ENCODE measurements at regions not wholly inside any gene's neighbourhood (a gene's known extent, or its start where the extent isn't known, plus 50 kb on each side); places are given as distances from the start of the nearest gene placed in this dataset.

DNA sequence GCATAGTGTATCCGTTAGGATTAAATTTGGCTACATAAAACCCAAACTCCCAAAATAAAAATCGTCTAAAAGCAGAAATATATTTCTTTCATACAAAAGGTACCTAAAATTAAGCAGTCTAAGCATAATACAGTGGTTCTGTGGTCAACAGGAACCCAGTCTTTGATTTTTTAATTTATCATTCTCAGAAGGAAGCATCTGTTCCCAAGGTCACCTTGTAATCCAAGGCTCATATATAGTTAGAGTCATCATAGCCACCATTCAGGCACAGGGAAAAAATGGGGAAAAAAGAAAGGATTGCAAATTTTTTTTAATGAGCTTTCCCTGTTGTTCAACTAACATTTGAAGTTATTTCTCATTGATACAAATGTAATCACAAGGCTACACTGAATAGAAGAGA, 983.2 kb downstream of the PLOD2 start:
- ATAC-seq (no peak), DNase-seq (no peak)
- no peaks in the 10 kb centered on the region for H3K9me3 ChIP-seq
- intact Hi-C loops (cut with DNase I): no loop called here
- H3K4me1 ChIP-seq: no peaks in the 10 kb centered on the region
- TF ChIP-seq, protein P1, sequence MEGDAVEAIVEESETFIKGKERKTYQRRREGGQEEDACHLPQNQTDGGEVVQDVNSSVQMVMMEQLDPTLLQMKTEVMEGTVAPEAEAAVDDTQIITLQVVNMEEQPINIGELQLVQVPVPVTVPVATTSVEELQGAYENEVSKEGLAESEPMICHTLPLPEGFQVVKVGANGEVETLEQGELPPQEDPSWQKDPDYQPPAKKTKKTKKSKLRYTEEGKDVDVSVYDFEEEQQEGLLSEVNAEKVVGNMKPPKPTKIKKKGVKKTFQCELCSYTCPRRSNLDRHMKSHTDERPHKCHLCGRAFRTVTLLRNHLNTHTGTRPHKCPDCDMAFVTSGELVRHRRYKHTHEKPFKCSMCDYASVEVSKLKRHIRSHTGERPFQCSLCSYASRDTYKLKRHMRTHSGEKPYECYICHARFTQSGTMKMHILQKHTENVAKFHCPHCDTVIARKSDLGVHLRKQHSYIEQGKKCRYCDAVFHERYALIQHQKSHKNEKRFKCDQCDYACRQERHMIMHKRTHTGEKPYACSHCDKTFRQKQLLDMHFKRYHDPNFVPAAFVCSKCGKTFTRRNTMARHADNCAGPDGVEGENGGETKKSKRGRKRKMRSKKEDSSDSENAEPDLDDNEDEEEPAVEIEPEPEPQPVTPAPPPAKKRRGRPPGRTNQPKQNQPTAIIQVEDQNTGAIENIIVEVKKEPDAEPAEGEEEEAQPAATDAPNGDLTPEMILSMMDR (IDR thresholded peaks at IDR 0.05): no peak
- 54 to 63% (median 58%) methylated on average over 2 of the region's 2 CpGs for WGBS, 3 donors
- no peak overlapping the region for H3K4me3 ChIP-seq
- H3K27ac ChIP-seq: no peak overlapping the region
- no peaks in the 10 kb centered on the region for H3K36me3 ChIP-seq (ENCODE audit: insufficient read depth in 1 of 2, low read depth in 1 of 2)
- no peaks in the 10 kb centered on the region for H3K27me3 ChIP-seq (ENCODE audit: insufficient read depth in 3 of 3, low read length in 2 of 3)

DNA sequence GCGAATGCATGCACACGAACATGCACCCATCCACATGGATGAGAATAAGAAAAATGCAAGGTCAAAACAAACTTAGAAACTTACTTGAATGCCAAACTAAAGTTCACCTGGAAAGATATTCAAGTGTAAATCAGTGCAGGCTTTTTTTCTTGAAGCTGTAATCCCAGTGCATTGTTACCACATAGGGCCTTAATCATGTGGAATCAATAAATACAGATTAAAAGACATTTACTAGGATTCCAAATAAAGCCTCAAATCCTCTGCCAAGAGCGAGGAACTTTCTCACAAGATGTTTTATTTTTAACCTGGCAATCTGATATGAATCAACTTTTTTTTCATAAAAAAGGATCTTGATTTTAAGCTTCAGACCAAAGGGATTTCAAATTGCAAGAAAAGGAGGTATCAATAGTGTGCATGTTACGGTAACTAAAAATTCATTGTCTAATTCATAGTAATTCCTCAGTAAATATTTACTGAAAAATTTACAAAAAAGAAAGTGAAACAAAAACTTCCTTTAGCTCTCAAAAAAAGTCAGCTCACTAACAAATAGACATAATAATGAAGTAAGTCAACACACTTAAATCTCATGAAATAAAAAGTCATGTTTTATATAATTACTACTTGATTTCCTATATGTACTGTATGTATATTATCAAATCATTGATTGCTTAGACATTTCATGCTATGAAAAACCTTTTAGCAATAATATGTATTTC, 978.6 kb downstream of the PLOD2 start:
- no peak overlapping the region for H3K27ac ChIP-seq
- TF ChIP-seq, protein P1 (IDR thresholded peaks at IDR 0.05): no peak
- H3K27me3 ChIP-seq (ENCODE audit: insufficient read depth in 3 of 3, low read length in 2 of 3): no peaks in the 10 kb centered on the region
- DNase-seq (no peak), ATAC-seq (no peak)
- 58 to 62% (median 62%) methylated on average over 4 of the region's 4 CpGs for WGBS, 3 donors
- intact Hi-C loops (cut with DNase I): no loop called here
- no peaks in the 10 kb centered on the region for H3K9me3 ChIP-seq
- H3K4me1 ChIP-seq: no peaks in the 10 kb centered on the region
- H3K36me3 ChIP-seq (ENCODE audit: insufficient read depth in 1 of 2, low read depth in 1 of 2): no peaks in the 10 kb centered on the region
- peak overlapping the region; percentile 12 for H3K4me3 ChIP-seq

DNA sequence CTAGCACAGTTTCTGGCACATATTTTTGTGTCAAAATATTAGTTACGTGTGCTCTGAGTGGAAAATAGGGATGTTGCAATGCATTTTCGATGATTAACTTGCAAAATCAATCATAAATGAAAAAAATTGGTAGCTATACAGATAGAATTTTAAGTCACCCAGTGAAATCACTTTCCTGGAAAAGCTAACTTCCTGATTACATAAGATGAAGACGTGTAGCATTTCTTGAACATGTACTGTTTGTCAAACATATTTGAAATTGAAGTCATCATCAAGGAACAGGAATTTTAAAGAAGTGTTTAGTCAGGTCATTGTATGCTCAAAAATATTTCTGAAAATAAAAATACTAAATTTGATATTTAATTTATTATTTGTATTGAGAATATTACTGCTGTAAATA, 977.7 kb downstream of the PLOD2 start:
- H3K27ac ChIP-seq: no peak overlapping the region
- H3K9me3 ChIP-seq: no peaks in the 10 kb centered on the region
- no peak for DNase-seq
- WGBS, 3 donors: 64 to 71% (median 70%) methylated on average over 3 of the region's 3 CpGs
- no peaks in the 10 kb centered on the region for H3K36me3 ChIP-seq (ENCODE audit: insufficient read depth in 1 of 2, low read depth in 1 of 2)
- no peaks in the 10 kb centered on the region for H3K27me3 ChIP-seq (ENCODE audit: insufficient read depth in 3 of 3, low read length in 2 of 3)
- intact Hi-C loops (cut with DNase I): no loop called here
- H3K4me3 ChIP-seq: no peak overlapping the region
- H3K4me1 ChIP-seq: no peaks in the 10 kb centered on the region
- TF ChIP-seq, protein P1 (IDR thresholded peaks at IDR 0.05): no peak
- no peak for ATAC-seq

DNA sequence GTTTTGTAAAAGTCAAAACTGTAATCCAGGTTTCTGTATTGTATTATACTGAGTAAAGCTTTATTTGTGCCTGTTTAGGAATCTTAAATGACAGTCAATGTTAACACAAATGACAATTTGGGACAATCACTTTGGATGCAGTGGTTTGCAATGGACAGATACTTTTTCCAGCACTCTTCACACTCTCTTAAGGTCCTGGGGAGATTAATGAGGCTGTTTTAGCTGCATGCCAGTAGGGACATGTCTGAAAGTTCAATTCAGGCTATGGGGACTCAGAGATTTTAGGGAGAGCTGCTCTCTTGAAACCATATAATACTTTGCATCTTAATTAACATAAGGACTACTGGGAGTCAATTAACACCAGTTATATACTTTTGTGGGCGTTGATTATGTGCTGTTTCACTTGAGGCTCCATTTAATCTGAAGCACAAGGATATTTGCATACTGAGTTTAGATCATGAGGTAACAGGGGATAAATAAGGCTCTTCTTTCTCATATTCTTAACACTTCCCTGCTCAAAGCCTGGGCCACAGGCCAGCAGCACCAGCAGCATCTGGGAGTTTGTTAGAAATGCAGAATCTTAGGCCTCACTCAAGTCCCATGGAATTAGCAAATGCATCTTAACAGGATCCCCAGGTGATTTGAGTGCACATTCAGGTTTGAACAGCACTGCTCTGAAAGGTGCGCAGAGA, 972.8 kb downstream of the PLOD2 start:
- ATAC-seq (no peak), DNase-seq (no peak)
- no peak overlapping the region for H3K4me3 ChIP-seq
- no peaks in the 10 kb centered on the region for H3K27me3 ChIP-seq (ENCODE audit: insufficient read depth in 3 of 3, low read length in 2 of 3)
- TF ChIP-seq, protein P1 (IDR thresholded peaks at IDR 0.05): no peak
- no peaks in the 10 kb centered on the region for H3K36me3 ChIP-seq (ENCODE audit: insufficient read depth in 1 of 2, low read depth in 1 of 2)
- H3K27ac ChIP-seq: no peak overlapping the region
- H3K4me1 ChIP-seq: no peaks in the 10 kb centered on the region
- 81 to 88% (median 82%) methylated on average over 2 of the region's 2 CpGs for WGBS, 3 donors
- intact Hi-C loops (cut with DNase I): no loop called here
- H3K9me3 ChIP-seq: no peaks in the 10 kb centered on the region
